Activated CD8-positive, alpha-beta memory T cell treated with anti-CD3 and anti-CD28 coated beads for 1 hour (primary cell): ENCODE measurements at regions not wholly inside any gene's neighbourhood (a gene's known extent, or its start where the extent isn't known, plus 50 kb on each side); places are given as distances from the start of the nearest gene placed in this dataset.

Experiments
- DNase-seq, 2 donors: peaks; one replicate each; pipeline ENCODE4 v3.0.0-alpha.2; 2020; ENCODE audit warnings: low read depth in 1 of 2; ENCODE audit errors: extremely low read depth in 1 of 2

DNA sequence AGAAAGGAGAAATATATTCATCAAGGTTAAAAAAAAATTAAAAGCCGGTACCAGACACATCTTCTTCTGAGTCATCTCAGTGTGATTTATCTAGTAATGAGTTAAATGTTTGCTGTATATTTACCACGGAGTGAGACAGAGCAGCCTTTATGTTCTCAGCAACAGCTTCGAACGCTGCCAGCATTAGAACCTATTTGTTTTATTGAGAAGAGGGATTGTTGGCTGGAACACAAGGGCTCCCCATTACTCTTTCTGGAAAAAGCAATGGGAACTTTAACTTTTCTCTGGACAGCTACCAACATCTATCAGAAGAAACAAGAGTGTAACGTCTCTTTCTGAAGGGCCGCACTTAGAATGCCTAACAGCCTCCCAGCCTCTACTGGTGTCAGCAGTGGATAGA is 105.3 kb upstream of the TAB2 start:
- DNase-seq, result no peak

DNA sequence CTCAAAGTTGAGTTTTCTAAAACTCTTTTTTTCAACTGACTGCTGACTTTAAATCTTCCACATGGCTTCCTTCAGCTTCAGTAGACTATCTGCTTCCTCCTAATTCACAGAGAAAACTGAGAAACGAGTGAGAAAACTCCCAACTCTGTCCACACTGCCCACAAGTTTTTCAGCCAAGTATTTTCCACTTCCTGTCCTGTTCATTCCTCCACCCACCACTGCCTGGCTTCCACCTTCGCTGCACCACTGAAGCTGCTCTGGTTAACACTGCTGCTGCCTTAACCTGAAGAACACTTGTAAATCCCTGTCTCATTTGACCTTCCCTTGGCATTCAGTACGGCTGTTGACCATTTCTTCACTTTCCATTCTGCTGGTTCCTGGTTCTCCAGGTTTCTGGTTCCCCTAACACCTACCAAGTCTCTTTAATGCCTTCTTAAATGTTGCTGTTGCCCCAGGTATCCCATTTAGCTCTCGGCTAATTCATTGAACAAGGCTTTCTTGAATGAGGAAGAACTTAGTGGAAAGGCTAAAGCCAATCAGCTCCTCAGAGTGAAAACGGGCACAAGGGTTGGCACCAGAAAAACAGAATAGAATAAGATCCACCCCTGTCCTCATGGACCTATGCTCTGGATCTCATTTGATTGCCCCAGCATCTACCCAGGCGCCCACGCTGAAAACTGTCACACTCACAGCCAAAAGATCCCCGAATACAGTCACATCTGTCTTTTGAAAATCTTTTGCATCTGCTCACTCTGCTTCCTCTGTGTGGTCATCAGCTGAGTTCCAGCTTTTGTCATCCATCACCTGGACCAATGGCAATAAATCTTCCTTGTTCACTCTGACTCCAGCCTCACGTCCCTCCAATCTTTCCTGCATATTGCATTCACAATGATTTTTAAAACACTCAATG is 104.4 kb upstream of the TAB2 start:
- DNase-seq, result no peak

DNA sequence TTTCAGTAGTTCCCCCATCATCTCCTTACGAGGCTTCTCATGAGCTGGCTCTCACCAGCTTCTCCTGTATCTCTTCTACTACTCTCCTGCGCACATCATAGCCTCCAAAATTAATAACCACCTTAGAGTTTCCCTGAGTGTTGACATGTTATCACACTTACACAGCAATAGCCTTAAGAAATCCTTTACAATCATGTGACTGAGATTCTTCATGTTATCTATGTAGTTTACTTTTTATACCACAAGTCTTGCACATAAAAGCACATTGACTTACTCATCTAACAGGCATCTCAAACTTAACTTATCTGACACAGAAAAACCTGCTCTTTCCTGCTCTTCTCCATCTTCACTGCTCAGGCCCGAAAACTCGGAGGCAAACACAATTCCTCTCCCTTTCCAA is 103.7 kb upstream of the TAB2 start:
- no peak for DNase-seq

DNA sequence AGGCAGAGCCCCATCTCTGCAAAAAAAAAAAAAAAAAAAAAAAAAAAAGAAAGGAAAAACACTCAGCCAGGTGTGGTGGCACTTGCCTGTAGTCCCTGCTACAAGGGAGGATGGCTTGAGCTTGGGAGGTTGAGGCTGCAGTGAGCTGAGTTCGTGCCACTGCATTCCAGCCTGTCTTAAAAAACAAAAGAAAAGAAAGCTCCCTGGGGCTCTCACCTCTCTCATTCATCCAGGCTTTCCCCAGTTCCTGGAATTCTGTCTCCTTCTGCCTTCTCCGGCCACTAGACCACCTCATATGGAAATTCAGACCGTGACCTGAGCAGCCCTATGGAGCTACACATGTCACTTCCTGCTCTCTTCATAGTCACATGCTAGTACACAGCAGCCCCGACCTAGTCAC is 101.1 kb upstream of the TAB2 start:
- DNase-seq, result no peak

DNA sequence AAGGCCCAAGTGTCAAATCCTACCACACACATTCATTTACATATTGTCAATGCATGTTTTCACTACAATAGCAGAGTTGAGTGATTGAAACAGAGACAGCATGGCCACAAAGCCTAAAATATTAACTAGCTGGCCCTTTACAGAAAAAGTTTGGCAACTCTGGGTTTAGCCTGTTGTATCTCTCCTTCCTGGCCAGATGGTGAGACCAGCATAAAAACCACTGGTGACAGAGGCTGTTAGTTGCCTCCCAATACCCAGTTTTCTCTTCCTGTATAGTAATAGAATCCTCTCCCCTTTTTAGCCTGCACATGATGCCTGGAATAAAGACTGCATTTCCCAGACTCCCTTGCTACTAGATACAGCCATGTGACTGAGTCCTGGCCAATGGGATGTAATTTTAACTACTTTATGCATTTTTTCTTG is 100.0 kb upstream of the TAB2 start:
- no peak for DNase-seq

DNA sequence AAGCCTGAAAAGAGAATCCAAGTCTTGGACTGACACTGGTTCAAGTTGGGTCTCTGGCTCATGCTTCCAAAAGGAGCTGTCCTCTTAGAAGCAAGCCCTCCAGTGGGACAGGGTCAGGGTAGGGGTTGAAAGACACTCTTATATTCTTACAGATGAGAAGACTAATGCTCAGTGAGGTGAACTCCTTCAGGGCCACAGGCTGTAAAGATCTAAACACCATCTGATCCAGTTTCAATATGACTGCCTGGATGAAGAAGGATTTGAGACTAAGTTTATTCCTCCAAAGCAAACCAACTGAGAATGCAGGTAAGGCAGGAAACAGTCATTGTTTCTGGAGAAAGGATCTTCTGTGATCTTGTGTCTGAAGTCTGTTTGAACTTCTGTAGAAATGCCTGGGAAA is 99.0 kb upstream of the TAB2 start:
- DNase-seq, result no peak

DNA sequence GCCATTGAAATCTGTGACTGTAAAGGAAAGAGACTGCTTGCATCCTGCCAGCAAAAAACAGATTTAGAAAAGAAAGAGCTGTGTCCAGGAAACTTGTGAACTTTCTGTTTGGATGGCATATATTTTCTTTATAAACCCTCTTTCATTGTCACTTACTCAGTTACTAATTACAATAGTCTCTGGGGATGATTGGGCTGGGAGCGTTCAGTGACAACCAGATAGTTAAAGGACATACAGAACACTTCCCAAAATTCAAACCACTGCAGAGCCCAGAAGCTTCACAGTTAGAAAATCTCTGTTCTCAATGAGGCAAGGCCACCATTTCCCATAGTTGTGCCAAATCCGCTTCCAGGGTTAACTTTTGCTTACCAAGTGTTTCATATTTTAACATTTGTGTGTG is 98.6 kb upstream of the TAB2 start:
- no peak for DNase-seq

DNA sequence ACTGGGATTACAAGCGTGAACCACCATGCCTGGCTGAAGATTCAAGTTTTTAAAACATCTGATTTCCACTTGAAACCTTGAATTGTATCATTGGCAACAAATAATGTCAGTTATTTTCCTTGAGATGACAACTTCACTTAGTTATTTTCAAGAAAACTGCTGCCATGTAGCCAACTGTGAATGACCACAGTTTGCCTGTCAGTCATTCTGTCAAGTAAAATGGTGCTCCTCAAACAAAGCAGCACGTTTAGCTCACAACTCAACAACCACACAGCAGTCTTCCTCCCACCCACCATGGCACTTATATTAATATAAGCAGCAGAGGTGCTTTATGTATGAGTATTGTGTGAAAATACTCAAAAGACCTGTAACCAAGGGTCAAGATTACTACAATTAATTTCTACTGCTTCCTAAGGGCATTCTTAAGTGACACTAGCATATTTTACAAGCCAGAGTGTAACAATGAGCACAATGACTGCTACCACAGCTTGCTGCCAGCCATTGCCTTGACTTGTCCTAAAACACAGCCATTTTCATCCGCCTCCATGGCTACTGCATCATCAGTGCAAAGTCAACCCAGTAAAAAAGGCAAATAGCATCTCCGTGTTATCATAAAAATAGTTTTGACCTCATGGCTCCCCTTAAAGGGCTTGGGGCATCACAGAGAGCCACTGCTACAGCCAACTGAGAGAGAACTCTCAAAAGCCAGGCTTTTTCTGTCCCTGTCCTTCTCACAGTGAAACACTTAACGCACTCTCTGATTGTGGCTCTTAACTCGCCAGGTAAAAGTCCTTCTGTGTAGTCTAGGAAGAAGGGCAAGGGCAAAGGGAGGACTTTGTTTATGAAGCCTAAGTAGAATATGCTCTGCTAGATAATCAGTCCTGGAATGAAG is 96.4 kb upstream of the TAB2 start:
- no peak for DNase-seq

DNA sequence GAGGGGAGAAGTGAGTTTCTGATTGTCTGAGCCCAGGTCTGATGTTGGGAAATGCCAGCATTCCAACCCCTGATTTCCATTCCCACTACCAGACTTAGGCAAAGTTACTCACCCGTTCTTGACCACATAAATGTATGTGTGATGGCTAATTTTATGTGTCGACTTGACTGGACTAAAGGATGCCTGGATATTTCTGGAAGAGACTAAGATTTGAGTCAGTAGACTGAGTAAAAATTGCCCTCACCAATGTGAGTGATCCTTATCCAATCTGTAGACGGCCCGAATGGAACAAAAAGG is 95.8 kb upstream of the TAB2 start:
- DNase-seq, result no peak

DNA sequence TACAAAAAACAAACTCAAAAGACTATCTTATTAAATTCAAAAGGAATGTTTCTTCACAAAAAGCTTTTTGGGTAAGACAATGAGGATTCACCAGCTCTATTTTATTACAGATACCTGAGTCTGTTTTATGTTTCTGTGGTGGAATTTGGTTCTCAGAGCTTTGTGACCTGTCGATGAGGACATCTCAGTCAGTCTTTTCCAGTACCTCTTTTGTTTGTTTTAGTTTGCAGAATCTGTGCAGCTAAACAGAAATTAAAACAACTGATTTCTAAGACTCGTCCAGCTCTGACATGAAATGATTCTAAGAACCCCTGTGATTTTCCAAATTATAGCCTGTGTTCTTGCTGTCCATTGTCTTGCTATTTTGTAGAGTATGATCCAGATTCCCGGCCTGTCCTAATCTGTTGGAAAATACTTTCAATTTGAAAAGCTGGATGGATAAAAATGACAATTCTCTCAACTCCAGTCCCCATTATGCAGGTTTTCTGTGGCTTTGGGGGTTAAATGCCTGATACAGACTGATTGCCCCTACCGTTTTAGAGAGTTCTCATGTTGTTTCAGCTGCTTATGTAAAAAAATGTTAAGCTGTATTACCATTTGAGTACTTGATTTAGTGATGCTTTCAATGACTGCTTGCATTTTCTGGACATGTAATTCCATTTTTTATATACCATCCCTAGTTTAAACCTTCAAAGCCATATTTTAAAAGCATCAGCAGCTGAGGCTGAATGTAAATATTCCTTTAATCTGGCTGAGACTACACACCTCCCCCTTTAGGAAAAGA is 94.2 kb upstream of the TAB2 start:
- no peak for DNase-seq

DNA sequence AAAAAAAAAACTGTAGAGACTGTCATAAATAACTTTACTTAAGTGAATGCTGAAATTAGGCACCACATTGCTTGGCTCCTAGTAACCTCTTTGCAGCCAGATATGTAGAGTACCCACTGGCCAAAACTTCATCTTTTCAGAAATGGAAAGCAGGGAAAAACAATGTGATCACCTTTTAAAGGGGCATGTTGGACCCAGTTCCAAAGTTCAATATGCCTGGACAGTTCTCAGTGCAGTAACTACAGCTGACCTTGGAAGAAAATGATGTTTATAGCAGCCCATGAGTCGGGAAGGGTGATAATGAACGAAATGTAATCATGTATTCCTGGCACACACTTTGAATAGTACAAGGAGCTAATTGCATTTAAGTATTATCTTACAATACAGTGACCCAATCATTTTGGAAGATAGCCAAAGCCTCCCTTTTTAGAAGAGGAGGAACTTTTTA is 93.6 kb upstream of the TAB2 start:
- no peak for DNase-seq

DNA sequence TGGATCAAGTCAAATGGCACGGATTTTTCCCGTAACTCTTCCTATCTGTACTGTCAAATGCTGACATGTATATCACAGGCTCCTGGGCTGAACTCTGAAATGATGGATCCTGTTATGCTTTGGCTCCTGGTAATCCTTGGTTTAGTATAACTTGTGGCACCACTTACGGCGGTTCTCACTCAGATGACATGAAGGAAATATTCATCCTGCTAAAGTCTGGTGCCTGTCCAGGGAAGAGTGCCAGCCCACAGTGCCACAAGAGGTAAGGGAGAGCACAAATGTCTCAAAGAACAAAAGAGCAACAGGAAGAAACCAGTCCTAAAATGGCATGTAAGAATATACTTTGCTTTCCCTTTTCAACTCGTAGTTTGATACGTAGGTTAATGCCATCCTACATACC is 93.1 kb upstream of the TAB2 start:
- DNase-seq, result no peak

DNA sequence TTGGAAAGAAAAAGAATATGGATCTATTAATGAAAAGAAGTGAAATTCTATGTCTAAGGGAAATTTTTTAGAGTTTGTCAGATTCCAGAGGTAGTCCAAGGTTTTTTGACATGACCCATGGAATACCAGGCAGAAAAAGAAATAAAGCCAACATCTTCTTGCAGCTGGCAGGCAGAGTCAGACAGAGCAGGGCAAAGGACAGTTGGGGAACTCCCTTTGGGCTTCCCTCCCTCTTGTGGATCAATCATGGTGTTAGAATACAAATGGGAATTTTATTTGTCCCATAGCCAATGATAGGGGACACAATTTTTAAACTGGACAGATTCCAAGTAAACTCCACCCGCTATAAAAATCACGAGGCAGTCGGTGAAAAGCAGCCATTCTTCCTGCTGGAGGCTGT is 92.1 kb upstream of the TAB2 start:
- no peak for DNase-seq

DNA sequence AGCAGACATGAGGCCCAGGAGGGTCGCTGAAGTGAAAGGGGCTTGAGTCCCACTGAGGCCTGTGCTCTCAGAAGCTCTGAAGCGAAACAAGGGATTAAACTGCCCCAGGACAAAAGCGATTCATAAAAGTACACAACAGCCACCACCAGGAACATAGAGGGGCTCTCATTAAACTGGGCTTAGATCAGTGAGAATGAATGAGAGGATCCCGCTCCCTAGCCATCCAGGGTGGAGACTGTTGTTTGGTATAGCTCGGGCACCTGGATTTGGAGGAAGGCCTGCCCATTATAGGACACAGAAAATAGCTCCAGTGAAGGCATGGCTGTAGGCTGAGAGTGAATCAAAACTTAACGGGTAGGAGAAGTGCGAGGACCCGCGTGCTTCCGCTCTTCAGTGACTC is 91.6 kb upstream of the TAB2 start:
- no peak for DNase-seq

DNA sequence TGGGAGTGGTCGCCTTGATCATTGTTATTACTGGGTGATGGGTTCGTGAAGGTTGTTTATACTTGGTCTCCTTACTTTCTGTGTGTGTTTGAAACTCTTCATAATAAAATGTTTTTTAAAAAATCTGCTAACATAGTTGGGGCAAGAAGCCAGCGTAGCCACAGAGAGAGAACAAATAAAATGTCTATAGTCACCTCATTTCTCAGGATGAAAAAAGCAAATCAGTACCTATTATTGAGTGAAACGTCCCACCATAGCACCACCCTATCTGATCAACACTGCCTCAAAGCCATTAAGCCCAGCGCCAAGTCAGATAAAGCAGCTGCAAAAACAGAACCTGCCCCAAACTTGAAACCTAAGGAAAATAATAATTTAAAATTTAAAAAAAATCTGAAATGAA is 89.7 kb upstream of the TAB2 start:
- DNase-seq, result no peak

DNA sequence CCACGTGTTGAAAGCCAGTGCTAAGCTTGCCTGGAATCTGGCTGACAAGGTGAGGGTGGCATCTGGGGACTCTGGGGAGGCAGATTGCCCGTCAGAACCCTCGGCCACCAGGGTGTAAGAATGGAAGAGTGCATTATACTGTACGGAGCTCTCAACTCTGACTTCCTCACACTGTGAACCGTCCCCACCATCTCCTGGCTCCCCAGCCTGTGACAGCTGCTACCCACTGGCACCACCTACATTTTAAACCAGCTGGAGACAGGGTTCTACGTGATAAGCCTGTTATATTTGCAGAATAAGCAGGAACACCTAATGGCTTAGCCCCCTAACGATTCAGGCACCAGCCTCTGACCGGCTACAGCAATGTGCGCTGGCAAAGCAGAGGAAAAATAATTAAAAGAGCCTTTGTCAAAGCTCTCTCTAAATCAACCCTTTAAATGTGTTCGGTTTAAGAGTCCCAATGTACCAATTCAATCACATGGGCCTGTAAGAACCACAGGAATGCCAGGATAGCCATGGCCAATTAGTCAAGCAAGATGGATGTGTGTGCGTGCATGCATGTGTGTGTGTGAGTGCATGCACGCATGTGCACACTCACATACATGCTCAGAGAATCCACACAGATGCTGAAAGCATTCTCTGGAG is 89.1 kb upstream of the TAB2 start:
- no peak for DNase-seq

DNA sequence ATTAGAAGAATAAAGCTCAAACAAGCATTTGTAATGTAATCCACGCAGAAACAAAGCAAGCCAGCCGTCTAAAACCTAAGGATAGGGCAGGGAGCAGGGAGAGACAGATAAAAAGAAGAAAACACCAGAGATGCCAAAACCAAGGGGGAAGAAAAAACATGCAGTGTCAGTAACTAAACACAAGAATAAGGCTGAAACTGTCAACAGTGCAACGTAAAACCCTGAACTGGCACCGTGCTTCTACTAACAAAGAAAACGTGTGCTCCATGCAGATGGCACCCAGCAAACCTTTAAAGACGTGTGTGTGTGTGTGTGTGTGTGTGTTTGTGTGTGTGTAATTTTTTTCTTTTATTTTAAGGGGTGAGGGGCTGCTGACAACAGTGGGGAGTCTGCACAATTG is 88.4 kb upstream of the TAB2 start:
- no peak for DNase-seq

DNA sequence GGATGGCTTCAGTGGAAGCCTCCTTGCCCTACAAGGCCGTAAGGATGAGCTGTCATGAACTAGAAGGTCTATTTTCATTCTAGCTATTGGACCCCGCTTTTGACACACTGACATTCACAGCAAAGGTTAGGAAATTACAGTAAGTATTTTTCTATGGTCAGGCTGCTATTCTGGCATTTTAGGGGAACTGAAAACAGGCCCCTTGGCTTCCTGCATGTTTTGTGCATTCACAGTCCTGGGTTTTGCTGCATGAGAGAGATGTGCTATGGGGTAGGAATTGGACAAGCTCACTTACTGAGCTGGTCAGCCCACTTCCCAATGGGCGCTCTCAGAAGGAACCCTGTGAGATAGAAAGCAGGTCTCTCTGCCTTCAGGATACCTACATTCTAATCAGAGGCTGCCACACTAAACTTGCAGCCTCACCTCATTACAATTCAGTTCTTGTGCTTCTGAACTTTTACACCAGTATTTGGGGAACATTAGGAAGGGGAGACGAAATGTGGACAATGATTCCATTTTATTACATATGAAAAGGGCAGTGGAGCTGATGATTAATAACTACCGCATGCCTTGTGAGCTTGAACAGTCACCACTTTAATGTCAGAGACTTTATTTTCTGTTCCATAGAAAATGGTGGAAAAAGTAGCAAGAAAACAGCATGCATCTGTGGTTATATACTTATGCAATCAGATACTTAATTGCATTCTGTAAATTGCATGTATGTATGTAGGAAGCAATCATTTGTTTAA is 86.6 kb upstream of the TAB2 start:
- DNase-seq, result no peak

DNA sequence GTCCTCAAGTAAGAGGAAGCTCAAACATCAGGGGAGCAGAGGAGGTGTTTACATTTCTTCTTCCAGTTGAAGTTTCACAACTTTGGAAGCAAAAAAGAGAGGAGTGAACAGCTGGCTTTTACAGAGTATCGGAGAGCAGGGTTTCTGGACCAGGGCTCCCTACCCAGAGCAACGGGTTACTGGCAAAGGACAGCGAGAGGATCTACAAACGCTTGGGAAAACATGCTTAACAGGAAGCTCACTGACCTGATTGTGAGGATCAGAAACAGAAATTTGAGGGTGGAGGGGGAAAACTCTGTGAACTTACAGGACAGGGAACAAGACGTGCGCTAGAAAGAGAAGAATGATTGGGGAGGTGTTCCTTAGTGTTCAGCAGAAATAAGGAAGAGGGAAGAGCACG is 85.7 kb upstream of the TAB2 start:
- no peak for DNase-seq

DNA sequence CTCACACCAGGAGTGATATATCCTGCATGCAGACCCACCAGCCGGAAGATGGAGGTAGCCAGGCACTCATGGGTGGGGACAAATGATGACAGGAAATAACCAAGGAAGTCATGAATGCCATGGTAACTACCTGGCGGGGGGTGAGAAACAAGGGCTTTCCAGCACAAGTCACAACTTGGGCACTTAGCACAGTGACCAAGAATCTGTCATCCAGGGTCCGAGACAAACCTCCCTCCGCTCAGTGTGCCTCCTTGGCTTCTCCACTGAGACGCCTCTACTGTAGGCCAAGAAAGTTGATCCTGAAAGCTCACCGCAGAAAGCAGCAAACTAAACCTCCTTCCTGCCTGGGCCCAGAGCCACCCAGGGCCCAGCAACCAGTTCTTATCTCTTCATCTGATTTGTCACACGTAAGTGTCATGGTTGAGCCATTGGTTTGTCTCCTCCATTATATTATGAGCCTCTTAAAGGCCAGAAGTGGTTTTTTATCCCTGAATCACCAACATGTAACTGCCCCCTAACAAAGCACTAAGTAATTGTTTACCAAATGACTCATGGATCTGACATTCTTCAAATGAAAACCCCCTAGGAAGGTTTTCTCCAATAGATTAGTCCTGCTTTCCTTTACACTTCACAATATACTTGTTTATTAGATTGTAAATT is 84.3 kb upstream of the TAB2 start:
- DNase-seq, result peak in 1 of 2 donors; percentile 14
